ENCODE measurements at regions not wholly inside any gene's neighbourhood (a gene's known extent, or its start where the extent isn't known, plus 50 kb on each side); places are given as distances from the start of the nearest gene placed in this dataset.

DNA sequence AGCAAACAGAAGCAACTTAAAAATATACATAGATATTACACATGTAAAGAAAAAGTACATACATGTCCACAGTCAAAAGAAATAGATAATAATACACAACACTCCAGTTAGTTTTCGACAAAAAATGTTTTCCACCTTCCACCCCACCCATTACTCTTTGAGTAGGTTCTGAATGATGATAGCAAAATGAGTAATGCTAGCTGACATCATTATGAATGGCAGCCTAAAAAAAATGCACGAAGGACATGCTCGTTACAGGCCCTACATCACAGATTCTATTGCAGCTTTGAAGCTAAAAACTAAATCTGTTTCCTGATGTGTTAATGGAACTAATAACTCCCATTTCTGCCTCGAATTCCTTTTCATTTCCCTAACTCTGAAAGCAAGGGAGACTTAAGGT lies 578.7 kb upstream of the NETO1 start:
- no peak for TF ChIP-seq CTCF (conservative IDR thresholded peaks at IDR 0.05)
- Mint-ChIP-seq H3K4me3 (no peak overlapping the region), H3K27ac (no peak overlapping the region), H3K4me1 (no peaks in the 10 kb centered on the region), H3K27me3 (ENCODE audit: insufficient read depth) (no peaks in the 10 kb centered on the region), H3K9me3 (peaks cover 10% of the 10 kb centered on the region), H3K36me3 (ENCODE audit: low read depth) (no peaks in the 10 kb centered on the region)
- Histone ChIP-seq H3K9me3 (ENCODE audit: control insufficient read depth, low read length) (no peaks in the 10 kb centered on the region), H3K4me3 (ENCODE audit: low read length) (no peak overlapping the region), H3K27me3 (ENCODE audit: control insufficient read depth, insufficient read depth, low read length, poor library complexity, severe bottlenecking) (no peaks in the 10 kb centered on the region), H3K27ac (ENCODE audit: low read depth, low read length) (no peak overlapping the region), H3K36me3 (ENCODE audit: control insufficient read depth, insufficient read depth, low read length) (no peaks in the 10 kb centered on the region), H3K9ac (ENCODE audit: extremely low read depth, low read length, poor library complexity, severe bottlenecking) (no peak overlapping the region), H3K4me1 (ENCODE audit: control insufficient read depth, insufficient read depth, low read length) (no peaks in the 10 kb centered on the region)
- WGBS, 2 experiments (ENCODE audit: insufficient coverage in 1 of 2, insufficient read length in 1 of 2): 88% methylated on average over 2 to 4 of the region's 4 CpGs
- DNase-seq: no peak

- H3K27ac ChIP-seq (ENCODE audit: low read depth, low read length): no peak overlapping the region
- no peak overlapping the region for H3K4me3 ChIP-seq (ENCODE audit: low read length)
- no peak for TF ChIP-seq CTCF (conservative IDR thresholded peaks at IDR 0.05)
- DNase-seq: no peak
- no peaks in the 10 kb centered on the region for H3K4me1 ChIP-seq (ENCODE audit: control insufficient read depth, insufficient read depth, low read length)
- peaks cover 4% of the 10 kb centered on the region for H3K9me3 Mint-ChIP-seq
- H3K27me3 ChIP-seq (ENCODE audit: control insufficient read depth, insufficient read depth, low read length, poor library complexity, severe bottlenecking): no peaks in the 10 kb centered on the region
- 13% methylated on average over 1 of the region's 1 CpG; no CpG with 5 or more reads in 1 of the 2 experiments for WGBS, 2 experiments (ENCODE audit: insufficient coverage in 1 of 2, insufficient read length in 1 of 2)
- no peaks in the 10 kb centered on the region for H3K36me3 Mint-ChIP-seq (ENCODE audit: low read depth)
- no peak overlapping the region for H3K4me3 Mint-ChIP-seq
- no peaks in the 10 kb centered on the region for H3K9me3 ChIP-seq (ENCODE audit: control insufficient read depth, low read length)
- H3K36me3 ChIP-seq (ENCODE audit: control insufficient read depth, insufficient read depth, low read length): no peaks in the 10 kb centered on the region
- H3K4me1 Mint-ChIP-seq: peaks cover 1% of the 10 kb centered on the region
- no peak overlapping the region for H3K27ac Mint-ChIP-seq
- H3K9ac ChIP-seq (ENCODE audit: extremely low read depth, low read length, poor library complexity, severe bottlenecking): no peak overlapping the region
- no peaks in the 10 kb centered on the region for H3K27me3 Mint-ChIP-seq (ENCODE audit: insufficient read depth)
Observed at GRCh38 chr18:73431620-73432019, 563.8 kb upstream of the NETO1 start.

- no peaks in the 10 kb centered on the region for H3K36me3 ChIP-seq (ENCODE audit: control insufficient read depth, insufficient read depth, low read length)
- Mint-ChIP-seq H3K36me3 (ENCODE audit: low read depth) (no peaks in the 10 kb centered on the region), H3K4me1 (no peaks in the 10 kb centered on the region), H3K27ac (no peak overlapping the region), H3K27me3 (ENCODE audit: insufficient read depth) (no peaks in the 10 kb centered on the region), H3K9me3 (no peaks in the 10 kb centered on the region), H3K4me3 (no peak overlapping the region)
- no peak overlapping the region for H3K4me3 ChIP-seq (ENCODE audit: low read length)
- H3K27me3 ChIP-seq (ENCODE audit: control insufficient read depth, insufficient read depth, low read length, poor library complexity, severe bottlenecking): no peaks in the 10 kb centered on the region
- no peaks in the 10 kb centered on the region for H3K4me1 ChIP-seq (ENCODE audit: control insufficient read depth, insufficient read depth, low read length)
- H3K9ac ChIP-seq (ENCODE audit: extremely low read depth, low read length, poor library complexity, severe bottlenecking): no peak overlapping the region
- no peak for TF ChIP-seq CTCF (conservative IDR thresholded peaks at IDR 0.05)
- H3K27ac ChIP-seq (ENCODE audit: low read depth, low read length): no peak overlapping the region
- no peak for DNase-seq
- H3K9me3 ChIP-seq (ENCODE audit: control insufficient read depth, low read length): no peaks in the 10 kb centered on the region
Observed at GRCh38 chr18:73421010-73421409, 553.2 kb upstream of the NETO1 start.
